ENCODE measurements at regions not wholly inside any gene's neighbourhood (a gene's known extent, or its start where the extent isn't known, plus 50 kb on each side); places are given as distances from the start of the nearest gene placed in this dataset.

- no peak for ATAC-seq
- no peaks in the 10 kb centered on the region for H3K27me3 ChIP-seq (ENCODE audit: insufficient read depth in 3 of 3, low read length in 2 of 3)
- no peaks in the 10 kb centered on the region for H3K4me1 ChIP-seq
- H3K9me3 ChIP-seq = no peaks in the 10 kb centered on the region
- H3K36me3 ChIP-seq (ENCODE audit: insufficient read depth in 1 of 2, low read depth in 1 of 2) = no peaks in the 10 kb centered on the region
- no peak overlapping the region for H3K27ac ChIP-seq
- intact Hi-C loops (cut with DNase I) = no loop called here
- no peak overlapping the region for H3K4me3 ChIP-seq
- no peak for TF ChIP-seq CTCF (IDR thresholded peaks at IDR 0.05)
- DNase-seq = no peak
- WGBS, 3 donors = 93 to 97% (median 96%) methylated on average over 1 of the region's 1 CpG
Measured at GRCh38 chr5:108637134-108637533, 110.6 kb upstream of the FER start.

- DNase-seq (no peak), ATAC-seq (no peak)
- no peaks in the 10 kb centered on the region for H3K9me3 ChIP-seq
- no peaks in the 10 kb centered on the region for H3K36me3 ChIP-seq (ENCODE audit: insufficient read depth in 1 of 2, low read depth in 1 of 2)
- intact Hi-C loops (cut with DNase I) = no loop called here
- H3K27me3 ChIP-seq (ENCODE audit: insufficient read depth in 3 of 3, low read length in 2 of 3) = no peaks in the 10 kb centered on the region
- H3K4me3 ChIP-seq = no peak overlapping the region
- 73 to 84% (median 82%) methylated on average over 3 of the region's 3 CpGs for WGBS, 3 donors
- H3K4me1 ChIP-seq = no peaks in the 10 kb centered on the region
- TF ChIP-seq CTCF (IDR thresholded peaks at IDR 0.05) = no peak
- H3K27ac ChIP-seq = no peak overlapping the region
Measured at GRCh38 chr5:108636135-108636853, 111.4 kb upstream of the FER start.

GRCh38 chr5:108634617-108635288 is 112.9 kb upstream of the FER start:
- H3K4me1 ChIP-seq = no peaks in the 10 kb centered on the region
- ATAC-seq (no peak), DNase-seq (no peak)
- no peak overlapping the region for H3K4me3 ChIP-seq
- no peak overlapping the region for H3K27ac ChIP-seq
- no peaks in the 10 kb centered on the region for H3K36me3 ChIP-seq (ENCODE audit: insufficient read depth in 1 of 2, low read depth in 1 of 2)
- intact Hi-C loops (cut with DNase I) = no loop called here
- 71 to 84% (median 75%) methylated on average over 1 of the region's 1 CpG for WGBS, 3 donors
- no peaks in the 10 kb centered on the region for H3K9me3 ChIP-seq
- no peaks in the 10 kb centered on the region for H3K27me3 ChIP-seq (ENCODE audit: insufficient read depth in 3 of 3, low read length in 2 of 3)
- TF ChIP-seq CTCF (IDR thresholded peaks at IDR 0.05) = no peak

GRCh38 chr5:108634010-108634616 is 113.6 kb upstream of the FER start:
- ATAC-seq = no peak
- DNase-seq = no peak
- H3K4me1 ChIP-seq = no peaks in the 10 kb centered on the region
- no peak overlapping the region for H3K27ac ChIP-seq
- no peaks in the 10 kb centered on the region for H3K36me3 ChIP-seq (ENCODE audit: insufficient read depth in 1 of 2, low read depth in 1 of 2)
- no peaks in the 10 kb centered on the region for H3K27me3 ChIP-seq (ENCODE audit: insufficient read depth in 3 of 3, low read length in 2 of 3)
- intact Hi-C loops (cut with DNase I) = no loop called here
- TF ChIP-seq CTCF (IDR thresholded peaks at IDR 0.05) = no peak
- no peaks in the 10 kb centered on the region for H3K9me3 ChIP-seq
- H3K4me3 ChIP-seq = no peak overlapping the region

All from psoas muscle (tissue), 7 donors.